Fibroblast of lung (primary cell): ENCODE measurements at regions not wholly inside any gene's neighbourhood (a gene's known extent, or its start where the extent isn't known, plus 50 kb on each side); places are given as distances from the start of the nearest gene placed in this dataset.

ENCODE experiments used
- DNase-seq, 2 donors: peaks; one replicate each; pipeline versions ENCODE4 v3.0.0 to v3.0.0-alpha.2; 2010; ENCODE audit warnings: low read depth in 2 of 2
- H2AFZ ChIP-seq: 2 replicates; pipeline ENCODE4 v1.5.1; 2012; ENCODE audit warnings: low read length, control low read depth, inconsistent platforms
- H3K27ac ChIP-seq: 2 replicates; pipeline ENCODE4 v1.5.1; 2011; ENCODE audit warnings: low read length, control low read depth; ENCODE audit not compliant: insufficient read depth
- H3K27me3 ChIP-seq: 2 replicates; pipeline ENCODE4 v1.5.1; 2011; ENCODE audit warnings: mild to moderate bottlenecking, low read length; ENCODE audit not compliant: control insufficient read depth, insufficient read depth
- H3K36me3 ChIP-seq: 2 replicates; pipeline ENCODE4 v1.5.1; 2011; ENCODE audit warnings: low read length; ENCODE audit not compliant: control insufficient read depth, insufficient read depth
- H3K4me1 ChIP-seq: 2 replicates; pipeline ENCODE4 v1.5.1; 2011; ENCODE audit warnings: low read length; ENCODE audit not compliant: control insufficient read depth, insufficient read depth; ENCODE audit errors: extremely low read depth
- H3K4me2 ChIP-seq: 2 replicates; pipeline ENCODE4 v1.5.1; 2011; ENCODE audit warnings: low read length, control low read depth; ENCODE audit not compliant: insufficient read depth; ENCODE audit errors: extremely low read depth
- H3K4me3 ChIP-seq, 4 experiments: fragments of 200-600 bp in 1 of 4; sonication (generic) in 1 of 4; replicated peaks in 1 of 4; 2 replicates each; pipeline ENCODE4 v1.5.1; 2011 to 2016; ENCODE audit warnings: low read length in 4 of 4, low read depth in 3 of 4, mild to moderate bottlenecking in 3 of 4, control low read depth in 2 of 4, inconsistent platforms in 1 of 4, mixed read lengths in 1 of 4; ENCODE audit not compliant: insufficient read depth in 1 of 4; ENCODE audit errors: control extremely low read depth in 1 of 4
- H3K79me2 ChIP-seq: 2 replicates; pipeline ENCODE4 v1.5.1; 2012; ENCODE audit warnings: mild to moderate bottlenecking, low read length, inconsistent platforms; ENCODE audit not compliant: control insufficient read depth, insufficient read depth
- H3K9ac ChIP-seq: 2 replicates; pipeline ENCODE4 v1.5.1; 2011; ENCODE audit warnings: mild to moderate bottlenecking, low read length, control low read depth; ENCODE audit not compliant: insufficient read depth
- H3K9me3 ChIP-seq: 2 replicates; pipeline ENCODE4 v1.5.1; 2012; ENCODE audit warnings: low read depth, low read length; ENCODE audit not compliant: control insufficient read depth, insufficient read depth
- H4K20me1 ChIP-seq: 2 replicates; pipeline ENCODE4 v1.5.1; 2011; ENCODE audit warnings: low read length; ENCODE audit not compliant: control insufficient read depth, insufficient read depth; ENCODE audit errors: extremely low read depth
- EZH2 ChIP-seq: IDR thresholded peaks from 2 replicates; pipeline ENCODE4 v1.5.1; 2012; ENCODE audit warnings: low read length, control low read depth, mild to moderate bottlenecking; ENCODE audit errors: missing control alignments
- TF ChIP-seq, protein P1 (sequence below), 2 donors: IDR thresholded peaks in 1 of 2; conservative IDR thresholded peaks in 1 of 2; 1 replicate in 1 of 2; 2 replicates in 1 of 2; pipeline ENCODE4 v1.5.1; 2011 to 2012; ENCODE audit warnings: low read length in 2 of 2, control low read depth in 1 of 2, inconsistent platforms in 1 of 2, low read depth in 1 of 2, mild to moderate bottlenecking in 1 of 2

DNA sequence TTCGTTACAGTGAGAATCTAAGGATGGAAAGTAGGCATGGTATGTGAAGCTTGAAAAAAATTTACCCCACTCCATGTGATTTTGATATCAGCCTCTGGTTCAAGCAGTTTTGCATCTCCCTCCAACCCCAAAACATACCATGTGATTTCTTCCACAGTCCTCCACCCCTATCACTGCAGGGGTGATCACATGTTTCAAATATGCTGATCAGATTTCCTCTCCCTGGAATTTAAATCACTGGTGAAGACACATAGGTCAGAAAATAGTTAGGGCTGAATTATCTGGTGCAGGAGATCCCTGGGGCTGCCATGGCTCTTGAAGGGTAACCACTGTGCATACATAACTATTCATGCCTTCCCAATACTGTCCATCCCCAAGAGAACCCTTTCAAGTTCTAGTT lies 119.7 kb upstream of the THRB start:
- no peaks in the 10 kb centered on the region for H3K79me2 ChIP-seq
- no peak overlapping the region for H2AFZ ChIP-seq
- H3K4me1 ChIP-seq: no peaks in the 10 kb centered on the region
- no peak overlapping the region for H3K4me2 ChIP-seq
- no peak overlapping the region for H3K4me3 ChIP-seq
- no peak for DNase-seq
- TF ChIP-seq, protein P1, sequence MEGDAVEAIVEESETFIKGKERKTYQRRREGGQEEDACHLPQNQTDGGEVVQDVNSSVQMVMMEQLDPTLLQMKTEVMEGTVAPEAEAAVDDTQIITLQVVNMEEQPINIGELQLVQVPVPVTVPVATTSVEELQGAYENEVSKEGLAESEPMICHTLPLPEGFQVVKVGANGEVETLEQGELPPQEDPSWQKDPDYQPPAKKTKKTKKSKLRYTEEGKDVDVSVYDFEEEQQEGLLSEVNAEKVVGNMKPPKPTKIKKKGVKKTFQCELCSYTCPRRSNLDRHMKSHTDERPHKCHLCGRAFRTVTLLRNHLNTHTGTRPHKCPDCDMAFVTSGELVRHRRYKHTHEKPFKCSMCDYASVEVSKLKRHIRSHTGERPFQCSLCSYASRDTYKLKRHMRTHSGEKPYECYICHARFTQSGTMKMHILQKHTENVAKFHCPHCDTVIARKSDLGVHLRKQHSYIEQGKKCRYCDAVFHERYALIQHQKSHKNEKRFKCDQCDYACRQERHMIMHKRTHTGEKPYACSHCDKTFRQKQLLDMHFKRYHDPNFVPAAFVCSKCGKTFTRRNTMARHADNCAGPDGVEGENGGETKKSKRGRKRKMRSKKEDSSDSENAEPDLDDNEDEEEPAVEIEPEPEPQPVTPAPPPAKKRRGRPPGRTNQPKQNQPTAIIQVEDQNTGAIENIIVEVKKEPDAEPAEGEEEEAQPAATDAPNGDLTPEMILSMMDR (conservative IDR thresholded peaks at IDR 0.05 in 1 of 2, IDR thresholded peaks at IDR 0.05 in 1 of 2; ENCODE audit: low read depth in 1 of 2, low read length in 2 of 2): no peak
- TF ChIP-seq EZH2: no peak
- no peak overlapping the region for H3K9ac ChIP-seq
- H3K27me3 ChIP-seq: no peaks in the 10 kb centered on the region
- H3K36me3 ChIP-seq: no peaks in the 10 kb centered on the region
- no peaks in the 10 kb centered on the region for H3K9me3 ChIP-seq
- H4K20me1 ChIP-seq: no peaks in the 10 kb centered on the region
- no peak overlapping the region for H3K27ac ChIP-seq

DNA sequence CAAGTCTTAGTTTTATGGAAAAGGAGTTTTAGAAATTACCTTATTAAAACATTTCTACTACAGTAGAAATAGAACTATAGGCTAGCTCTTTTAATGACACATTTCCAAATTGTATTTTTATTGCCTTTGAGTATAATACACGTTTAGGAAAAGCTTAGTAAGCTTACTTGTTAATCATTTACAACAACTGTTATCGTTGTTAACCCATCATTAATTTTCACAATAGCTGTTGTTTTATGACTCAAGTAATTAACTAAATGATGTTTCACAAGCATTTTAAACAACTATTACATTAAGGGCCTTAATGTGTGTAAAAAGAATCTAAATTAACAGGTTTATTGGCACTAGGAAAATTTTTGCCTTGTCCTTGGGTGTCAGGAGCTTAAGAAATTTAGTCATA lies 120.5 kb upstream of the THRB start:
- DNase-seq: no peak
- Histone ChIP-seq H3K27ac (no peak overlapping the region), H3K9ac (no peak overlapping the region), H3K79me2 (no peaks in the 10 kb centered on the region), H3K36me3 (no peaks in the 10 kb centered on the region), H2AFZ (no peak overlapping the region), H4K20me1 (no peaks in the 10 kb centered on the region), H3K4me2 (no peak overlapping the region), H3K4me3 (no peak overlapping the region), H3K9me3 (no peaks in the 10 kb centered on the region), H3K4me1 (no peaks in the 10 kb centered on the region), H3K27me3 (no peaks in the 10 kb centered on the region)
- TF ChIP-seq, protein P1 (conservative IDR thresholded peaks at IDR 0.05 in 1 of 2, IDR thresholded peaks at IDR 0.05 in 1 of 2; ENCODE audit: low read depth in 1 of 2, low read length in 2 of 2): no peak
- no peak for TF ChIP-seq EZH2

DNA sequence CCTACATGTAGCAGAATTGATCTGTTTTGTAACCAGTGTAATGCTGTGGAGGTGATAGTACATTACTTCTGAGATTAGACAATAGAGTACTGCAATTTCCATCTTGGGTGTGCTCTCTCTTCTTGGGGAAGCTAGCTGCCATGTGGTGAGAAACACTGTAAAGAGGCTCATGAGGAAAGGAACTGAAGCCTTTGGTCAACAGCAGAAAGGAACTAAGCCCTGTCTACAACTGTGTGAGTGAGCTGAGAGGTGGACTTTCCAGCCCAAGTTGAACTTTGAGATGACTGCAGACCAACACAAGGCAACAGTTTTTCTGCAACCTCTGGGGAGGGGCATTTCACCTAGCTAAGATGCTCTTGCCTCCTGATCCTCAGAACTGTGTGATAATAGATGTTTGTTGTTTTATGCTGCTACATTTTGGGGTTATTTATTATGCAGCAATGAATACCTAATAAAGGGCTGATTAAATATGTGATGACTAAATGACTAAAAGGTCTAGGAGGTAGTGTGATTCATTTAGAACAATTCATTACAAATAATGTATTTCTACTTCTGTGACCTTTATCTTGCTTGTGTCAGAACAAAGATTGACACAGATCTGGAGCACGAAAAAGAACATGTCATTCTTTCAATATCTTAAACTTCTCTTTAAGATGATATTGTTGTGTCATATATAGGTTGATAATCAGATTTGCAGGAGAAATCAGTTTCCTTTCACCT lies 121.6 kb upstream of the THRB start:
- no peak overlapping the region for H2AFZ ChIP-seq
- H4K20me1 ChIP-seq: no peaks in the 10 kb centered on the region
- TF ChIP-seq, protein P1 (conservative IDR thresholded peaks at IDR 0.05 in 1 of 2, IDR thresholded peaks at IDR 0.05 in 1 of 2; ENCODE audit: low read depth in 1 of 2, low read length in 2 of 2): no peak
- no peak for TF ChIP-seq EZH2
- no peaks in the 10 kb centered on the region for H3K27me3 ChIP-seq
- DNase-seq: no peak
- H3K9me3 ChIP-seq: no peaks in the 10 kb centered on the region
- no peaks in the 10 kb centered on the region for H3K4me1 ChIP-seq
- no peak overlapping the region for H3K9ac ChIP-seq
- no peak overlapping the region for H3K27ac ChIP-seq
- no peaks in the 10 kb centered on the region for H3K36me3 ChIP-seq
- H3K4me3 ChIP-seq: no peak overlapping the region
- no peak overlapping the region for H3K4me2 ChIP-seq
- no peaks in the 10 kb centered on the region for H3K79me2 ChIP-seq
